Omental fat pad (tissue), 3 donors: ENCODE measurements at regions not wholly inside any gene's neighbourhood (a gene's known extent, or its start where the extent isn't known, plus 50 kb on each side); places are given as distances from the start of the nearest gene placed in this dataset.

Experiments used
- ATAC-seq: fragments of 150-250 bp; one replicate; pipeline ENCODE4 v1.9.1; 2016; ENCODE audit warnings: mild to moderate bottlenecking, moderate library complexity; ENCODE audit not compliant: low FRiP score
- DNase-seq: peaks from one replicate; pipeline ENCODE4 v3.0.0-alpha.2; 2019; ENCODE audit warnings: low spot score
- TF ChIP-seq, protein P1 (sequence below), 3 donors: fragments of 450-650 bp; IDR thresholded peaks; one replicate each; pipeline ENCODE4 v1.5.1; 2016 to 2017; ENCODE audit warnings: antibody characterized with exemption in 3 of 3, mild to moderate bottlenecking in 3 of 3, moderate library complexity in 2 of 3

GRCh38 chr16:50946098-50946497 lies 204.2 kb downstream of the CYLD start:
- DNase-seq (no peak), ATAC-seq (no peak)
- TF ChIP-seq, protein P1, sequence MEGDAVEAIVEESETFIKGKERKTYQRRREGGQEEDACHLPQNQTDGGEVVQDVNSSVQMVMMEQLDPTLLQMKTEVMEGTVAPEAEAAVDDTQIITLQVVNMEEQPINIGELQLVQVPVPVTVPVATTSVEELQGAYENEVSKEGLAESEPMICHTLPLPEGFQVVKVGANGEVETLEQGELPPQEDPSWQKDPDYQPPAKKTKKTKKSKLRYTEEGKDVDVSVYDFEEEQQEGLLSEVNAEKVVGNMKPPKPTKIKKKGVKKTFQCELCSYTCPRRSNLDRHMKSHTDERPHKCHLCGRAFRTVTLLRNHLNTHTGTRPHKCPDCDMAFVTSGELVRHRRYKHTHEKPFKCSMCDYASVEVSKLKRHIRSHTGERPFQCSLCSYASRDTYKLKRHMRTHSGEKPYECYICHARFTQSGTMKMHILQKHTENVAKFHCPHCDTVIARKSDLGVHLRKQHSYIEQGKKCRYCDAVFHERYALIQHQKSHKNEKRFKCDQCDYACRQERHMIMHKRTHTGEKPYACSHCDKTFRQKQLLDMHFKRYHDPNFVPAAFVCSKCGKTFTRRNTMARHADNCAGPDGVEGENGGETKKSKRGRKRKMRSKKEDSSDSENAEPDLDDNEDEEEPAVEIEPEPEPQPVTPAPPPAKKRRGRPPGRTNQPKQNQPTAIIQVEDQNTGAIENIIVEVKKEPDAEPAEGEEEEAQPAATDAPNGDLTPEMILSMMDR (IDR thresholded peaks at IDR 0.05): no peak

- TF ChIP-seq, protein P1 (IDR thresholded peaks at IDR 0.05): no peak
- DNase-seq: no peak
- ATAC-seq: no peak
These were observed 203.3 kb downstream of the CYLD start for GRCh38 chr16:50945171-50945570.

DNA sequence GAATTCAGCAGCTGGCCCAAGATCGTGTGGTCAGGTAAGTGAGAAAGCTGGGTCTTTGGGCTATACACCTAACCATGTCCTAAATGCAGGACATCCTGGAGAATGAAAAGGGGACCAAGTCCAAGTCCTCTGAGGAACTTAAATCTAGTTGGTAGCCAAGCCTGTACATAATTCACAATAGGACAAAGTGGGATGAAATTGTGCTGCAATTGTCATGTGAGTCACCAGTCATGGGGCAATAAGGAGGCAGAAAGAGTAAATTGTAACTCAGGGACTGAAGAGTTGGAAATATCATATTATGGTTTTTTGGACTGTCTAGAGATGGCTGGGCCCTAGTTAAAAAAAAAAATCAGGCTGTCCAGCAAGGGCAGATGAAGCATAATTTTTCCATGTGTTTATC lies 202.6 kb downstream of the CYLD start:
- ATAC-seq (no peak), DNase-seq (no peak)
- TF ChIP-seq, protein P1 (IDR thresholded peaks at IDR 0.05): no peak

DNA sequence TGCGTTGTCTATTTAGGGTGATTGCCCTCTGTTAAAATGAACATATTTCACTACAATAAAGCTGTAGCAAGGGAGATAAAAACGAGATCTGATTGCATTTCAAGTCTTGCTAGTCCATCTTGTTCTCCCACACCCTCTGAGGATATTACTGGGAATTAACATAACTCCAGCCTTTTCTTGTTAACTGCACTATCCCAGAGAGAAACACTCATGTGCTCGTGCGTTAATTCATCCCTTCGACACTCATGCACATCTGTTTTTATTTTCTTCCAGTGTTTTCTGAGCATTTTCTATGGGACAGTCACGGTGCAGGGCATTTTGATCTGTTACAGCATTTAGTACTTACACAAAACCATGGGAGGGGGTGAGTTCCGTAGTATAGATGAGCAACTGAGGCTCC lies 202.1 kb downstream of the CYLD start:
- TF ChIP-seq, protein P1 (IDR thresholded peaks at IDR 0.05): no peak
- no peak for ATAC-seq
- DNase-seq: no peak

GRCh38 chr16:50942143-50942542 lies 200.3 kb downstream of the CYLD start:
- DNase-seq (no peak), ATAC-seq (no peak)
- TF ChIP-seq, protein P1 (IDR thresholded peaks at IDR 0.05): no peak

- ATAC-seq (no peak), DNase-seq (no peak)
These were observed 199.8 kb downstream of the CYLD start for GRCh38 chr16:50941681-50942080.

DNA sequence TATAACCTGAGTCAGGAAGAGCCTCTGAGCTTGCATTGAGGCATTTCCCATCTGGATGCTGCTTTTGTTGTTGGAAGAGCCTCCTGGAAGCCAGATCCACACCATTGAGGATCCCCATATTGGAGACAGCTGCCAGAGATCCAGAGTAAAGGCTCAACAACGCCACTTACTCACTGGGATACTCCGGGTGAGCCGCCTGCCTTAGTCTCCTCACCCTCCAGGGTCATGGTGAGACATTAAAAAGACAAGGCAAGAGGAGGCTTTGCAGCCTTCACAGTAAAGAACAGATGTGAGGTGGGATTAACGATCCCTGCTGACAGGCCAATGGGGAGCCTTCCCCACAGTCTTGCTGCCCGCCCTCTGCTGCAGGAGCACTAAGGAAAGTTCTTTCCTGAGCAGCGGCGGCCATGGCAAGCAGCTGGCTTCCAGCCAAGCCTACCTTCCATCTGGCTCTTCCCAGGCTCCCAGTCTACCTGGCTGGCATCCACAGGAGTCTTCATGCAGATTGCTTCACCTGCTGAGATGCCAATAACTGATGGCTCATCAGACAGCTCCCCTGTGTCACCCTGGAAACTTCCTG lies 198.5 kb downstream of the CYLD start:
- TF ChIP-seq, protein P1 (IDR thresholded peaks at IDR 0.05): no peak
- ATAC-seq (no peak), DNase-seq (no peak)

More at GRCh38 chr16:50941681-50942080, 199.8 kb downstream of the CYLD start:
- TF ChIP-seq, protein P1 (IDR thresholded peaks at IDR 0.05): no peak
